ENCODE measurements at regions not wholly inside any gene's neighbourhood (a gene's known extent, or its start where the extent isn't known, plus 50 kb on each side); places are given as distances from the start of the nearest gene placed in this dataset.
A peak's percentile ranks its signal among the peaks of the same experiment; 100 is the strongest.
"Not testable (repeated sequence)": the region's sequence is repeated elsewhere in the genome, so short reads cannot be mapped to it uniquely, and the experiment has no call there.

GRCh38 chrX:66912417-66912816 lies 273.5 kb upstream of the EDA2R start:
- DNase-seq (ENCODE audit: low read depth), result no peak

- DNase-seq (ENCODE audit: low read depth), result no peak
Measured at GRCh38 chrX:66902081-66902480, 263.2 kb upstream of the EDA2R start.

GRCh38 chrX:66900886-66901285 lies 262.0 kb upstream of the EDA2R start:
- DNase-seq (ENCODE audit: low read depth), result no peak

GRCh38 chrX:66892004-66892403 lies 253.1 kb upstream of the EDA2R start:
- no peak for DNase-seq (ENCODE audit: low read depth)

GRCh38 chrX:66889418-66889817 lies 250.5 kb upstream of the EDA2R start:
- no peak for DNase-seq (ENCODE audit: low read depth)

GRCh38 chrX:66882101-66882500 lies 243.2 kb upstream of the EDA2R start:
- DNase-seq (ENCODE audit: low read depth), result no peak

- DNase-seq (ENCODE audit: low read depth), result no peak
Measured at GRCh38 chrX:66876776-66877175, 237.9 kb upstream of the EDA2R start.

- no peak for DNase-seq (ENCODE audit: low read depth)
Measured at GRCh38 chrX:66872771-66873170, 233.9 kb upstream of the EDA2R start.

GRCh38 chrX:66863721-66864120 lies 224.8 kb upstream of the EDA2R start:
- DNase-seq (ENCODE audit: low read depth), result no peak

- DNase-seq (ENCODE audit: low read depth), result no peak
Measured at GRCh38 chrX:66833426-66833825, 194.5 kb upstream of the EDA2R start.

- no peak for DNase-seq (ENCODE audit: low read depth)
Measured at GRCh38 chrX:66815227-66815626, 176.3 kb upstream of the EDA2R start.

- DNase-seq (ENCODE audit: low read depth), result not testable (repeated sequence)
Measured at GRCh38 chrX:66794514-66794913, 155.6 kb upstream of the EDA2R start.

GRCh38 chrX:66766318-66766717 lies 127.4 kb upstream of the EDA2R start:
- no peak for DNase-seq (ENCODE audit: low read depth)

GRCh38 chrX:66760651-66761050 lies 121.8 kb upstream of the EDA2R start:
- no peak for DNase-seq (ENCODE audit: low read depth)

- DNase-seq (ENCODE audit: low read depth), result no peak
Measured at GRCh38 chrX:66756717-66757116, 117.8 kb upstream of the EDA2R start.

GRCh38 chrX:66751136-66751782 lies 112.4 kb upstream of the EDA2R start:
- DNase-seq (ENCODE audit: low read depth), result no peak

GRCh38 chrX:66744519-66744918 lies 105.6 kb upstream of the EDA2R start:
- DNase-seq (ENCODE audit: low read depth), result not testable (repeated sequence)

- DNase-seq (ENCODE audit: low read depth), result peak; percentile 36
Measured at GRCh38 chrX:66731398-66731797, 92.5 kb upstream of the EDA2R start.

- peak; percentile 45 for DNase-seq (ENCODE audit: low read depth)
Measured at GRCh38 chrX:66728818-66729271, 90.0 kb upstream of the EDA2R start.

- no peak for DNase-seq (ENCODE audit: low read depth)
Measured at GRCh38 chrX:66717926-66718325, 79.0 kb upstream of the EDA2R start.

- DNase-seq (ENCODE audit: low read depth), result no peak
Measured at GRCh38 chrX:66698273-66699204, 59.7 kb upstream of the EDA2R start.

GRCh38 chrX:66692512-66692911 lies 53.6 kb upstream of the EDA2R start:
- DNase-seq (ENCODE audit: low read depth), result not testable (repeated sequence)

Data from stromal cell of bone marrow (primary cell).